ENCODE measurements at regions not wholly inside any gene's neighbourhood (a gene's known extent, or its start where the extent isn't known, plus 50 kb on each side); places are given as distances from the start of the nearest gene placed in this dataset.

- H3K36me3 Mint-ChIP-seq (ENCODE audit: low read depth), result peaks cover 52% of the 10 kb centered on the region
- H3K4me3 Mint-ChIP-seq (ENCODE audit: low read depth), result peak overlapping the region; percentile 79
- peak overlapping the region; percentile 86 for H3K27ac Mint-ChIP-seq
- H3K9me3 Mint-ChIP-seq, result no peaks in the 10 kb centered on the region
- no peaks in the 10 kb centered on the region for H3K4me1 Mint-ChIP-seq (ENCODE audit: low read depth)
- H3K27me3 Mint-ChIP-seq (ENCODE audit: low read depth), result no peaks in the 10 kb centered on the region
- no peak for DNase-seq (ENCODE audit: low spot score)
- intact Hi-C loops (cut with micrococcal nuclease), result loop anchor here (10.0 kb wide), 1 partner anchor 167 kb away; no protein-coding TSS in a partner anchor
These were observed 106.8 kb downstream of the DAD1 start for GRCh38 chr14:22482085-22482694.

DNA sequence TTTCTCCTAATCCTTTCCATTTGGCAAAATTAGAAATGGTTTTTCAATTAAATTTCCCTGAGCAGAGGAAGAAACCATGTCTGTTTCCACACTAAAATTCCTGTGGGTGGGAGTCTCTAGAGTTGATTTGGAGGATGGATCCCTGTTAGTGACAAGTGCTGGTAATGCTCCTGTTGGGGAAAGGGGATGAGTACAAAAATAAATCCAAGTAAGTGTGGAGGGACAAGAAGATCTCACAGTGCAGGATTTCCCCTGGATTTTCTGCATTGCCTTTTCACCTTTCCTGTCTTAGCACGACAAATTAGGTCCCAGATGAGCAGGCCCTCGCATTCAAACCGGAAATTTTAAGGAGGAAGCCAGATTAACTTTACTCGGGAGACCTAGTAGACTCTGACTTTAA, 107.5 kb downstream of the DAD1 start:
- H3K27ac Mint-ChIP-seq, result peak overlapping the region; percentile 86

GRCh38 chr14:22479776-22480464, 109.1 kb downstream of the DAD1 start:
- Mint-ChIP-seq H3K4me3 (ENCODE audit: low read depth) (peak overlapping the region; percentile 79), H3K27me3 (ENCODE audit: low read depth) (no peaks in the 10 kb centered on the region), H3K9me3 (no peaks in the 10 kb centered on the region), H3K27ac (peak overlapping the region; percentile 76), H3K4me1 (ENCODE audit: low read depth) (no peaks in the 10 kb centered on the region), H3K36me3 (ENCODE audit: low read depth) (peaks cover 37% of the 10 kb centered on the region)
- no peak for DNase-seq (ENCODE audit: low spot score)
- intact Hi-C loops (cut with micrococcal nuclease), result loop anchor here (10.0 kb wide), 2 partner anchors 95 to 165 kb away; no protein-coding TSS in a partner anchor

More for the DNA sequence above, 107.5 kb downstream of the DAD1 start:
- Mint-ChIP-seq H3K4me1 (ENCODE audit: low read depth) (no peaks in the 10 kb centered on the region), H3K4me3 (ENCODE audit: low read depth) (peak overlapping the region; percentile 79), H3K36me3 (ENCODE audit: low read depth) (peaks cover 46% of the 10 kb centered on the region), H3K9me3 (no peaks in the 10 kb centered on the region), H3K27me3 (ENCODE audit: low read depth) (no peaks in the 10 kb centered on the region)
- intact Hi-C loops (cut with micrococcal nuclease), result loop anchor here (10.0 kb wide), 1 partner anchor 167 kb away; no protein-coding TSS in a partner anchor
- no peak for DNase-seq (ENCODE audit: low spot score)

DNA sequence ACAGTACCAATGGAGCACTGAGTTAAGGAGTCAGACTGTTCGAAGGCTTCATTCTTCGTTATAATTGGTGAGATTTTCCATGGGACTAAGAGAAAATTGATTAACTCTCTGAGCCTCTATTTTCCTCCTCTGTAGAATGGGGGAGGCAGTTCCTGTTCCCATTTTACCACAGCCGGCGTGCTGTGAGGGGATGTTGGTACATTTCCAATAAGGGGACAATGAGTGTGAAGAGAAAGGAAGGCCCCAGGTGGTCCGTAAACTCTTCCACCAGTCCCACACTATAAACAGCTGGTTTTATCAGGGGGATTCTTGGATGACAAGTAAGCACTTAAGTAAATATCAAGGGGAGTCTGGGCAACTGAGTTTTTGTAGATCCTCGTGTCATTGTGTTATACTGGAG, 109.9 kb downstream of the DAD1 start:
- peaks cover 33% of the 10 kb centered on the region for H3K36me3 Mint-ChIP-seq (ENCODE audit: low read depth)
- no peak for DNase-seq (ENCODE audit: low spot score)
- no peaks in the 10 kb centered on the region for H3K27me3 Mint-ChIP-seq (ENCODE audit: low read depth)
- no peaks in the 10 kb centered on the region for H3K4me1 Mint-ChIP-seq (ENCODE audit: low read depth)
- no peaks in the 10 kb centered on the region for H3K9me3 Mint-ChIP-seq
- H3K4me3 Mint-ChIP-seq (ENCODE audit: low read depth), result peak overlapping the region; percentile 79
- intact Hi-C loops (cut with micrococcal nuclease), result loop anchor here (10.0 kb wide), 1 partner anchor 94 kb away; no protein-coding TSS in a partner anchor
- peak overlapping the region; percentile 17 for H3K27ac Mint-ChIP-seq

DNA sequence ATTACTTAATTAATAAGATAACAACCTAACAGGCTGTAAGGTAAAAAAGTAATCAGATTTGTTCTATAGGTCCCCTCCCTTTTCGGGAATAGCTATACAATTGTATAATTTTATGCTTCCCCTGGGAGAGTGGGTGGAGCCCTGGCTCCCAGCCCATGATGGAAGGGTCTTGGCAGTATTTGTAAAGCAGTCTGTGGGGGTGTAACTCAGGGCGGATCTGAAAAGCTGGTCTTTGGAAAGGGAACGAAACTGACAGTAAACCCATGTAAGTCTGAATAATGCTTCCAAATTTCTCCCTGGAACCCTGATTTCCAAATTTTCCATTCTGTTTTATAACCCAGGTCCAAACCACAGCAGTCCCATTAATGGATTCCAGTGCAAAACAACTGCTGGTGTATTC, 110.4 kb downstream of the DAD1 start:
- Mint-ChIP-seq H3K36me3 (ENCODE audit: low read depth) (peaks cover 28% of the 10 kb centered on the region), H3K27ac (peak overlapping the region; percentile 17), H3K4me3 (ENCODE audit: low read depth) (peak overlapping the region; percentile 79), H3K9me3 (no peaks in the 10 kb centered on the region), H3K27me3 (ENCODE audit: low read depth) (no peaks in the 10 kb centered on the region), H3K4me1 (ENCODE audit: low read depth) (no peaks in the 10 kb centered on the region)
- DNase-seq (ENCODE audit: low spot score), result no peak
- intact Hi-C loops (cut with micrococcal nuclease), result loop anchor here (10.0 kb wide), 1 partner anchor 94 kb away; no protein-coding TSS in a partner anchor

- Mint-ChIP-seq H3K9me3 (no peaks in the 10 kb centered on the region), H3K27ac (no peak overlapping the region), H3K4me1 (ENCODE audit: low read depth) (no peaks in the 10 kb centered on the region), H3K36me3 (ENCODE audit: low read depth) (peaks cover 24% of the 10 kb centered on the region), H3K27me3 (ENCODE audit: low read depth) (no peaks in the 10 kb centered on the region), H3K4me3 (ENCODE audit: low read depth) (no peak overlapping the region)
- intact Hi-C loops (cut with micrococcal nuclease), result loop anchor here (10.0 kb wide), 1 partner anchor 93 kb away; no protein-coding TSS in a partner anchor
- DNase-seq (ENCODE audit: low spot score), result no peak
These were observed 110.8 kb downstream of the DAD1 start for GRCh38 chr14:22478247-22478646.

DNA sequence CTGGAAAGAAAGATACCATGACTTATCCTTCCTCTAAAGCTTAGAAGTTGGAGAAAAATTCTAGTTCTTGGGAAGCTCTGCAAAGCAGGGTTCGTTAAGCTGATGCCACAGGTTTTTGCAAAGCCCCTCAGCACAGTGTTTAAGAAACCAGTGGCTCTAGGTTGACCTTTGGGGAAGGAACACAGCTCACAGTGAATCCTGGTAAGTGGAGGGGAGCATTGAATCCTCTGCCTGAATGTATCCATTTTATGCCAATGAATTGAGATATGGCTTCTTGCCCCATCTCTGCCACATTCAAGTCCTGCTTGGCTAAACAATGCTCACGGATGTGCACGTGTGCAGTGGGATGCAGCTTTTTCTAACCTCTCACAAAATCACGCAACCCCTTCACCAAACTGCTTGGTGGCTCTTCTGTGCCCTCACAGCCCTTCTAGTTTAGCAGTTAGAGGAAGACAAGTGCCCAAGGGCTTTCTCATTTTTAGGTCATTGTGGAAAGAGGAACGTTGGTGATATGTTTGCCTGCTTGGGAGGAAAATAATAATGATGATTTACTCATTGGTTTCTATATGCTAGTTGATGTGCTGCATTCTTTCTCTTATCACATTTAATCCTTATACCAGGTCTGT, 111.3 kb downstream of the DAD1 start:
- Mint-ChIP-seq H3K27me3 (ENCODE audit: low read depth) (no peaks in the 10 kb centered on the region), H3K27ac (no peak overlapping the region), H3K9me3 (no peaks in the 10 kb centered on the region), H3K4me1 (ENCODE audit: low read depth) (no peaks in the 10 kb centered on the region), H3K4me3 (ENCODE audit: low read depth) (peak overlapping the region; percentile 45), H3K36me3 (ENCODE audit: low read depth) (peaks cover 19% of the 10 kb centered on the region)
- intact Hi-C loops (cut with micrococcal nuclease), result loop anchor here (10.0 kb wide), 1 partner anchor 93 kb away; no protein-coding TSS in a partner anchor
- DNase-seq (ENCODE audit: low spot score), result no peak

- Mint-ChIP-seq H3K4me3 (ENCODE audit: low read depth) (peak overlapping the region; percentile 57), H3K4me1 (ENCODE audit: low read depth) (no peaks in the 10 kb centered on the region), H3K9me3 (no peaks in the 10 kb centered on the region), H3K27me3 (ENCODE audit: low read depth) (no peaks in the 10 kb centered on the region), H3K36me3 (ENCODE audit: low read depth) (peaks cover 14% of the 10 kb centered on the region), H3K27ac (peak overlapping the region; percentile 42)
- no peak for DNase-seq (ENCODE audit: low spot score)
- intact Hi-C loops (cut with micrococcal nuclease), result loop anchor here (10.0 kb wide), 1 partner anchor 92 kb away; no protein-coding TSS in a partner anchor
These were observed 112.1 kb downstream of the DAD1 start for GRCh38 chr14:22476887-22477286.

GRCh38 chr14:22476005-22476751, 112.8 kb downstream of the DAD1 start:
- intact Hi-C loops (cut with micrococcal nuclease), result loop anchor here (10.0 kb wide), 1 partner anchor 91 kb away; no protein-coding TSS in a partner anchor
- peaks cover 12% of the 10 kb centered on the region for H3K36me3 Mint-ChIP-seq (ENCODE audit: low read depth)
- H3K27me3 Mint-ChIP-seq (ENCODE audit: low read depth), result no peaks in the 10 kb centered on the region
- no peak overlapping the region for H3K27ac Mint-ChIP-seq
- H3K4me1 Mint-ChIP-seq (ENCODE audit: low read depth), result no peaks in the 10 kb centered on the region
- peak overlapping the region; percentile 30 for H3K4me3 Mint-ChIP-seq (ENCODE audit: low read depth)
- no peaks in the 10 kb centered on the region for H3K9me3 Mint-ChIP-seq
- no peak for DNase-seq (ENCODE audit: low spot score)

DNA sequence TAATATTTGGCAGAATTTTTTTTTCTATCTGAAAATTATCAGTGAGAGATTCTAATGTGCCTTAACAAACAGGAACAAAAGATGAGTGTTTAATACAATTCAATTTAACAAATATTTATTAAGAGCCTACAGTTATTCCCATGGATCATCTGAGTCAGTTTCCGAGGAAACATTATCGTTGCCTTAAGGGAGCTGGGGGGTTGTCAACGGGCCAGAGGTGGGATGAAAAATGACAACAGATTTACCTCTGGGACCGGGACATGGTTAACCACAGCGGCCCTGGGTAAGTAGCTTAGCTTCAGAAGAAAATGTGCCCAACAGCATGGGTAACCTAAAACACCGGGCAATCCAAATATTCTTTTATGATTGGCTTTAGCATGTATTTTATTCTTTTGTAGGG, 113.6 kb downstream of the DAD1 start:
- no peak overlapping the region for H3K4me3 Mint-ChIP-seq (ENCODE audit: low read depth)
- H3K27ac Mint-ChIP-seq, result no peak overlapping the region
- no peak for DNase-seq (ENCODE audit: low spot score)
- intact Hi-C loops (cut with micrococcal nuclease), result loop anchor here (10.0 kb wide), 1 partner anchor 91 kb away; no protein-coding TSS in a partner anchor
- H3K27me3 Mint-ChIP-seq (ENCODE audit: low read depth), result no peaks in the 10 kb centered on the region
- H3K36me3 Mint-ChIP-seq (ENCODE audit: low read depth), result peaks cover 6% of the 10 kb centered on the region
- H3K9me3 Mint-ChIP-seq, result no peaks in the 10 kb centered on the region
- no peaks in the 10 kb centered on the region for H3K4me1 Mint-ChIP-seq (ENCODE audit: low read depth)

GRCh38 chr14:22474730-22475351, 114.2 kb downstream of the DAD1 start:
- Mint-ChIP-seq H3K27ac (no peak overlapping the region), H3K36me3 (ENCODE audit: low read depth) (peaks cover 6% of the 10 kb centered on the region), H3K27me3 (ENCODE audit: low read depth) (no peaks in the 10 kb centered on the region), H3K4me3 (ENCODE audit: low read depth) (no peak overlapping the region), H3K4me1 (ENCODE audit: low read depth) (no peaks in the 10 kb centered on the region), H3K9me3 (no peaks in the 10 kb centered on the region)
- no peak for DNase-seq (ENCODE audit: low spot score)
- intact Hi-C loops (cut with micrococcal nuclease), result loop anchor here (10.0 kb wide), 1 partner anchor 90 kb away; no protein-coding TSS in a partner anchor
